ENCODE measurements at regions not wholly inside any gene's neighbourhood (a gene's known extent, or its start where the extent isn't known, plus 50 kb on each side); places are given as distances from the start of the nearest gene placed in this dataset.
"Not testable (repeated sequence)": the region's sequence is repeated elsewhere in the genome, so short reads cannot be mapped to it uniquely, and the experiment has no call there.

DNA sequence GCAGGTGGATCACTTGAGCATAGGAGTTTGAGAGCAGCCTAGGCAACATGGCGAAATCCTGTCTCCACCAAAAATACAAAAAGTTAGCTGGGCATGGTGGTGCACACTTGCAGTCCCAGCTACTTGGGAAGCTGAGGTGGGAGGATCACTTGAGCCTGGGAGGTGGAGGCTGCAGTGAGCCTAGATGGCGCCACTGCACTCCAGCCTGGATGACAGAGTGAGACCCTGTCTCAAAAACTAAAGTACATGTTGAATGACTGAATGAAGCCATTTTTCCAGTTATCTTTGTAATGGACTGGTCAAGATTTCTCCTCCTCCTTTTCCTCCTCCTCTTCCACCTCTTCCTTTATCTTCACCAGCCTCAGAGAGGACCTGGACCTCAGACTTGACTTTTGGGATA, 272.0 kb downstream of the SMAD2 start:
- H3K4me3 ChIP-seq (ENCODE audit: low read depth, low read length): no peak overlapping the region
- no peak for DNase-seq (ENCODE audit: low read depth)
- TF ChIP-seq, protein P1, sequence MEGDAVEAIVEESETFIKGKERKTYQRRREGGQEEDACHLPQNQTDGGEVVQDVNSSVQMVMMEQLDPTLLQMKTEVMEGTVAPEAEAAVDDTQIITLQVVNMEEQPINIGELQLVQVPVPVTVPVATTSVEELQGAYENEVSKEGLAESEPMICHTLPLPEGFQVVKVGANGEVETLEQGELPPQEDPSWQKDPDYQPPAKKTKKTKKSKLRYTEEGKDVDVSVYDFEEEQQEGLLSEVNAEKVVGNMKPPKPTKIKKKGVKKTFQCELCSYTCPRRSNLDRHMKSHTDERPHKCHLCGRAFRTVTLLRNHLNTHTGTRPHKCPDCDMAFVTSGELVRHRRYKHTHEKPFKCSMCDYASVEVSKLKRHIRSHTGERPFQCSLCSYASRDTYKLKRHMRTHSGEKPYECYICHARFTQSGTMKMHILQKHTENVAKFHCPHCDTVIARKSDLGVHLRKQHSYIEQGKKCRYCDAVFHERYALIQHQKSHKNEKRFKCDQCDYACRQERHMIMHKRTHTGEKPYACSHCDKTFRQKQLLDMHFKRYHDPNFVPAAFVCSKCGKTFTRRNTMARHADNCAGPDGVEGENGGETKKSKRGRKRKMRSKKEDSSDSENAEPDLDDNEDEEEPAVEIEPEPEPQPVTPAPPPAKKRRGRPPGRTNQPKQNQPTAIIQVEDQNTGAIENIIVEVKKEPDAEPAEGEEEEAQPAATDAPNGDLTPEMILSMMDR (IDR thresholded peaks at IDR 0.05; ENCODE audit: insufficient read depth, low read depth, low read length, missing control alignments): no peak

DNA sequence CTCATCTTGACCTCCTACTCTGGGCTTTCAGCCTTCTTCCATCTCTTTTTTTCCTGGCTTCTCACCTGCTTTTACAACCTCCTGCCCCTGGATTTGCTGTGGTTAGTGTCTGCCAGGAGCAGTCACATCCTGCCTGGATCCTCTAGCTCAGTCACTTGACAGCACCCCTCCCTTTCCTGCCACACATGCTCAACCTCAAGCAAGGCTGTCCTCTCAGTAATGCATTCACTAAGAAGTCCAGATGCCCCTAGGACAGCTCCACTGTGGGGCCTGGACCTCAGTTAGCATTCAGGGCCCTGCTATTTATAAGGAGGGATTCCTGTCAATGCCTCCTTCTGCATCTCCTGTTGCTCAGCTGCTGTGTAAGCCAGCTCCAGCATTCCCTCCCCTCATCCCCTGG, 275.5 kb downstream of the SMAD2 start:
- DNase-seq (ENCODE audit: low read depth): no peak
- TF ChIP-seq, protein P1 (IDR thresholded peaks at IDR 0.05; ENCODE audit: insufficient read depth, low read depth, low read length, missing control alignments): no peak
- H3K4me3 ChIP-seq (ENCODE audit: low read depth, low read length): no peak overlapping the region

DNA sequence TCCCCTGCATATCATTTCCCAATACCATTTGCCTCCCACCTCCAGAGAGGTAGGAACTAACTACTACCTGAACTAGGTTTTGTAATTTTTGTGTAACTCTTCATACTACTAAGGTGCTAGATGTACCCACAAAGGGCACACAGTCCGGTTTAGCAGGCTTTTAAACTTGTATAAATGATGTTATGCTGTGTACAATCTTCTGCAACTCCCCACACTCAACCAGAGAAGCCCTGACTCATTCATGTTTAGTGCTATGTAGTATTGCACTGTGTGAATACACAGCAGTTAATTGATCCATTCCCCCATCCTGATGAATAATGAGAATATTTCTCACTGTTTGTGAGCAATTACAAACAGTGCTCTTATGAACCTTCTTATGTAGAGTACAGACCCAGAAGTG, 285.6 kb downstream of the SMAD2 start:
- TF ChIP-seq, protein P1 (IDR thresholded peaks at IDR 0.05; ENCODE audit: insufficient read depth, low read depth, low read length, missing control alignments): no peak
- H3K4me3 ChIP-seq (ENCODE audit: low read depth, low read length): no peak overlapping the region
- no peak for DNase-seq (ENCODE audit: low read depth)

DNA sequence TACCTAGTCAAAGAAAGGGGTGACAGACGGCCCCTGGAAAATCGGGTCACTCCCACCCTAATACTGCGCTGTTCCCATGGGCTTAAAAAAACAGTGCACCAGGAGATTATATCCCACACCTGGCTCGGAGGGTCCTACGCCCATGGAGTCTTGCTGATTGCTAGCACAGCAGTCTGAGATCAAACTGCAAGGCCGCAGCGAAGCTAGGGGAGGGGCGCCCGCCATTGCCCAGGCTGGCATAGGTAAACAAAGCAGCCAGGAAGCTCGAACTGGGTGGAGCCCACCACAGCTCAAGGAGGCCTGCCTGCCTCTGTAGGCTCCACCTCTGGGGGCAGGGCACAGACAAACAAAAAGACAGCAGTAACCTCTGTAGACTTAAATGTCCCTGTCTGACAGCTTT, 292.9 kb downstream of the SMAD2 start:
- not testable (repeated sequence) for DNase-seq (ENCODE audit: low read depth); H3K4me3 ChIP-seq (ENCODE audit: low read depth, low read length)

DNA sequence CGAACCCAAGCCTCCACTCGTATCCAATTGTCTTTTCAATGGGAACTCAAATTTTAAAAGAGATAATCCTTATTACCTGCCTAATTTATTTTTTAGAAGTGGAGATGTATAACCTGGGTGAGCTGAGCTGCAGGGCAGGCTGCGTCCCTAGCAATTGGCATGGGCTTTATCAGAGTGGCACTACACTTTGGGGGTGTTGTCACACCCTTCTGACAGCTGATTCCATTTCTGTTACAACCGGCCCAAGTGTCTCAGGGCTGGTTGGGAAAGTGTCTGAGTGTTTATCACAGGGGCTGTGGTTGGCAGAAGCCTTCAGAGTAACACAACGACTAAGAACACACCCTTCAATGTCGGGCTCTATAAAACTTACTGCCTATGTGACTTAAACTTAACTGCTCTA, 295.0 kb downstream of the SMAD2 start:
- DNase-seq (ENCODE audit: low read depth): no peak
- no peak overlapping the region for H3K4me3 ChIP-seq (ENCODE audit: low read depth, low read length)

DNA sequence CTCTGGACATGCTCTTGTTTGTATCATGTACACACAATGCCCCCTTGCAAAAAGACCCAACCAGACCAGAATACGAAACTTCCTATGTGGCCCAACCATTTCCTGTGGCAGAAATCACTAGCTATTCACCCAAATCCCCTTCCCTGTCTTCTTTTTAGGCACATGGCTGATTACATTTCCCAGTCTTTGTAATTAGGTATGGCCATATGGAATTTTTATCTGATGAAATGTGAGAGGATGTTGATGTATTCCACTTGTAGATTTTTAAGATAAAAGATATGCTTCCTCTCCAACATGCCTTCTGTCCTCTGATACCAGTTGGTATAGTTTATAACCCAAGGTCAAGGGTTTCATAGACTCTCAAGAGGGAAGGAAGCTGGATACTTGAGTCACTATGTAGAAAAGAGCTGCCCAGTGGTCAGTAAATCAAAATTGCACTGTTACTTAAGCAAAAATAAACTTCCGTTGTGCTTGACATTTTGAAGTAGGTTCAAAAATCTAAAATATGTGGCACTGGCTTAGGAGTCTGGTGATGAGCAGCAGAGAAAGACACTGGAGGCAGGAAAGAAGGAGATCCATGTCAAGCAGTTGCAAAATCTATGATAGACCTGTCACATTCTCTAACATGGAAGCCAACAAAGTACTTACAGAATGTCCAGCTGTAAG, 297.4 kb downstream of the SMAD2 start:
- TF ChIP-seq, protein P1 (IDR thresholded peaks at IDR 0.05; ENCODE audit: insufficient read depth, low read depth, low read length, missing control alignments): no peak
- H3K4me3 ChIP-seq (ENCODE audit: low read depth, low read length): no peak overlapping the region
- DNase-seq (ENCODE audit: low read depth): no peak

More for the DNA sequence above, 295.0 kb downstream of the SMAD2 start:
- TF ChIP-seq, protein P1 (IDR thresholded peaks at IDR 0.05; ENCODE audit: insufficient read depth, low read depth, low read length, missing control alignments): no peak

DNA sequence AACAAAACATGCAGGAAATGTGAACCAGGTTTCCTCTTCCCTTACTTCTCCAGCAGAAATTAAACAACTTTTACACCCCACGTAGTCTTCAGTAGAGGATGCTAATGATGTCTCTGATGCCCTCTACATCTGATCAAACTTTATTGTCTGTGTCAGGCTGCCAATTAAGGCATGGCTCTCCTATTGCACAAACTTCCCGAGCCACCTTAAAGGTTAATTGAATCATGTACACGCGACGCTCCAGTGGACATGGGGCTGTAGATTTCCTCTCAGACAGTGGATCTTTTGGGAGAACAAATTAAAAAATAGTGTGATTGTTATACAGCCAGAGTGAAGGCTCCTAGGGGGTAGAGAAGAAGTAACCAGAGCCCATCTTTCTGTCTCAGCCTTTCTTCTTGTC, 301.6 kb downstream of the SMAD2 start:
- DNase-seq (ENCODE audit: low read depth): no peak
- no peak overlapping the region for H3K4me3 ChIP-seq (ENCODE audit: low read depth, low read length)
- TF ChIP-seq, protein P1 (IDR thresholded peaks at IDR 0.05; ENCODE audit: insufficient read depth, low read depth, low read length, missing control alignments): no peak
